ENCODE measurements at regions not wholly inside any gene's neighbourhood (a gene's known extent, or its start where the extent isn't known, plus 50 kb on each side); places are given as distances from the start of the nearest gene placed in this dataset.

DNA sequence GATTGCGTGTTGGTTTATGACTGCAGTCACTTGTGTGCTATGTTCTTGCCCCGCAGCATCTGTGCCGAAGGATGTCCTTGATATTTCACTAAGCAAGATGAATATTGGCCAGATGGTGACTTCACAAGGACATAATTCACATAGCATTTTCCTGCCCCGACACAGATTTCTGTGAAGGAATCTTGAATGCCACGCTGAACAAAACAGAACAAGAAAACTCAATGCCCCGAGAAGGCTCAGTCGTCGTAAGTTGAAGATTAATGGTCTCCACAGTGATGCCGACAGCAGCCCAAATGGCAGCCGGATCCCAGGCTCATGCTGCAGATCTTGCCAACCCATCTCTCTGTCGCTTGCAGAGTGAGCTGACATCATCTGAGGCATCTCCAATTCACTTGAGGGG, 145.9 kb downstream of the CPEB2 start:
- DNase-seq (ENCODE audit: low spot score) = no peak
- TF ChIP-seq, protein P1, sequence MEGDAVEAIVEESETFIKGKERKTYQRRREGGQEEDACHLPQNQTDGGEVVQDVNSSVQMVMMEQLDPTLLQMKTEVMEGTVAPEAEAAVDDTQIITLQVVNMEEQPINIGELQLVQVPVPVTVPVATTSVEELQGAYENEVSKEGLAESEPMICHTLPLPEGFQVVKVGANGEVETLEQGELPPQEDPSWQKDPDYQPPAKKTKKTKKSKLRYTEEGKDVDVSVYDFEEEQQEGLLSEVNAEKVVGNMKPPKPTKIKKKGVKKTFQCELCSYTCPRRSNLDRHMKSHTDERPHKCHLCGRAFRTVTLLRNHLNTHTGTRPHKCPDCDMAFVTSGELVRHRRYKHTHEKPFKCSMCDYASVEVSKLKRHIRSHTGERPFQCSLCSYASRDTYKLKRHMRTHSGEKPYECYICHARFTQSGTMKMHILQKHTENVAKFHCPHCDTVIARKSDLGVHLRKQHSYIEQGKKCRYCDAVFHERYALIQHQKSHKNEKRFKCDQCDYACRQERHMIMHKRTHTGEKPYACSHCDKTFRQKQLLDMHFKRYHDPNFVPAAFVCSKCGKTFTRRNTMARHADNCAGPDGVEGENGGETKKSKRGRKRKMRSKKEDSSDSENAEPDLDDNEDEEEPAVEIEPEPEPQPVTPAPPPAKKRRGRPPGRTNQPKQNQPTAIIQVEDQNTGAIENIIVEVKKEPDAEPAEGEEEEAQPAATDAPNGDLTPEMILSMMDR (IDR thresholded peaks at IDR 0.05) = no peak
- H3K27ac ChIP-seq = peak overlapping the region in 1 of 2 donors; percentile 71
- H3K36me3 ChIP-seq = no peaks in the 10 kb centered on the region
- no peaks in the 10 kb centered on the region for H3K9me3 ChIP-seq
- no peaks in the 10 kb centered on the region for H3K27me3 ChIP-seq (replicated peaks; ENCODE audit: insufficient read depth)
- H3K4me3 ChIP-seq = no peak overlapping the region
- peaks cover 10 to 32% of the 10 kb centered on the region in 2 donors for H3K4me1 ChIP-seq (ENCODE audit: control insufficient read depth in 1 of 2, low read depth in 2 of 2)
- ATAC-seq (ENCODE audit: insufficient number of reproducible peaks, low FRiP score, low read depth) = no peak

DNA sequence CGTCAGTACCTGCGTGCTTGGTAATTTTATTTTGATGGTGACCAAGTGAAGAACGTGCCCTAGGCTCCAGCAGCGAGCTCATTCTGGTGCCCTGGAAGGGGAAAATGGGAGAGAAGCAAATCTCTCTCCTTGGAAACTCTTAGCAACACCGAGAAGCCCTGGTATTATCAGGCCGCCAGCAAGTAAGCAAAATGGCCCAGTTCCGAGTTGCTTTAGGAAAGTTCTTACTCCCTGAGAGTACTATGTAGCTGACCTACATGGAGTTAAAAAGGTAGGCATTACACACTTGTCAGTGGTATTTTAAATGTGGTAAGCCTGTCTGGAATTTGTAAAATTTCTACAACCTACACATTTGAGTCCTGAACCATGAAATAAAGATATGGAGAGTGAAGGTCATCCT, 146.4 kb downstream of the CPEB2 start:
- no peaks in the 10 kb centered on the region for H3K36me3 ChIP-seq
- no peaks in the 10 kb centered on the region for H3K27me3 ChIP-seq (replicated peaks; ENCODE audit: insufficient read depth)
- H3K4me3 ChIP-seq = no peak overlapping the region
- ATAC-seq (ENCODE audit: insufficient number of reproducible peaks, low FRiP score, low read depth) (no peak), DNase-seq (ENCODE audit: low spot score) (no peak)
- H3K27ac ChIP-seq = peak overlapping the region; percentile 67 to 71
- TF ChIP-seq, protein P1 (IDR thresholded peaks at IDR 0.05) = no peak
- H3K9me3 ChIP-seq = no peaks in the 10 kb centered on the region
- peaks cover 10 to 32% of the 10 kb centered on the region in 2 donors for H3K4me1 ChIP-seq (ENCODE audit: control insufficient read depth in 1 of 2, low read depth in 2 of 2)

DNA sequence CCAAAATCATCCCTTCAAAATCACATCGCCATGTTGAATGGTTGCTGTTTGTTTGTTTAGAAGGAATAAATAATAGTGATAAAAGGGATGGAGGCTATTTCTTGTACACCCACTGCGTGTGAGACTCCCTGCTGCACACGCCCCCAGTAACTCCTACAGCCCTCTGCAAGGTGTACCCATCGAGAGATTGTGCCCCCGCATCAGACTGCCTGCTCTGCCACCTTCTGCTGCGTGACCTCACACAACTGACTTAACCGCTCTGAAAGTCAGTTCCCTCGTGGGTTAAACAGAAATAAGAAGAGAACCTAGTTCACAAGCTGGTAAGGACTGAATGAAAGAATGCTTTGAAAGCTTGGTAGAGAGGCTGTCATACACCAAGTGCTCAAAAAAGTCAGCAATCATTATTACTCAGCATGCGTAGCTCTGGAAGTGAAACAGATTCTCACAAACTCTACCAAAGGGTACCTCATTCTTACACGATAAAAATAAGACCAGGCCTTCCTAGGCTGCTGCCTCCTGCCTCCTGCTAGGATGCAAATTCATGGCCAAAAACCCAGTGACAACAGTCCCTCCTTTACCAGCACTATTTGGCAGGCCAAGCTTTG, 147.1 kb downstream of the CPEB2 start:
- Histone ChIP-seq H3K27ac (peak overlapping the region; percentile 67 to 71), H3K4me3 (no peak overlapping the region), H3K4me1 (ENCODE audit: control insufficient read depth in 1 of 2, low read depth in 2 of 2) (peaks cover 10 to 32% of the 10 kb centered on the region in 2 donors), H3K9me3 (no peaks in the 10 kb centered on the region), H3K36me3 (no peaks in the 10 kb centered on the region), H3K27me3 (replicated peaks; ENCODE audit: insufficient read depth) (no peaks in the 10 kb centered on the region)
- no peak for ATAC-seq (ENCODE audit: insufficient number of reproducible peaks, low FRiP score, low read depth)
- TF ChIP-seq, protein P1 (IDR thresholded peaks at IDR 0.05) = no peak
- no peak for DNase-seq (ENCODE audit: low spot score)

DNA sequence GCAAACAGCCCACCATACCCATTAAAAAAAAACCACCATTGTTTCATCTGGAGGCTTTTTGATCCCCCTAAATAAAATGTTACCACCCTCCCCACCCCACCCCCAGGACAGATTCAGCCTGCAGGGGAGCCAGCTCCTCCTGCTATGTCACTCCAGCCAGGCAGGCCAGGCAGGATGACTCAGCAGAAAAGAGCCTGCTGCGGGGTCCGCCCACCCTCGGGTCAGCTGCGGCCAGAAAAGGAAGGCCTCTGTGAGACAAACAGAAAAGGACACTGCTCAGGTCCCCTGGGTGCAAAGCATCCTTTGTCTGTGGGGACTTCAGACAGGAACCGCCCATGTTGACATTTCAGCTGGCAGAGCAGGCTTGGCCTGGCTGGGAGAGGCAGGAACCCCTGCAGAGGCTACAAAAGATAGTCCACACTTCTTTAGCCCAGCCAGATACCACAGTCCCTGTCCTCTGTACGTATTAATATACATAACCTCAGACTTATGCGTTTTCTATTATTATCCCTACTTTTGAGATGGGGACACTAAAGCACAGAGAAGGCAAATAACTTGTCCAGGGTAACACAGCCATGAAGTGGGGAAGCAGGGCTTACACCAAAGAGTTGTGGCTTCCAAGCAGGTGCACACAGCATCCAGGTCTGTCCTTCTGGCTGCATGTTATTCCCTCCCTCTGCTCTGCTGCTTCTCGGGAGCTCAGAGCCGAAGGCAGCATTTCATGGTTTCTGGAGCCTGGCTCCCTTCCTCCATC, 147.7 kb downstream of the CPEB2 start:
- Histone ChIP-seq H3K27me3 (replicated peaks; ENCODE audit: insufficient read depth) (no peaks in the 10 kb centered on the region), H3K4me3 (no peak overlapping the region), H3K4me1 (ENCODE audit: control insufficient read depth in 1 of 2, low read depth in 2 of 2) (peaks cover 10 to 32% of the 10 kb centered on the region in 2 donors), H3K36me3 (no peaks in the 10 kb centered on the region), H3K9me3 (no peaks in the 10 kb centered on the region), H3K27ac (peak overlapping the region; percentile 67 to 71)
- ATAC-seq (ENCODE audit: insufficient number of reproducible peaks, low FRiP score, low read depth) (peak; percentile 65), DNase-seq (ENCODE audit: low spot score) (peak; percentile 39)
- TF ChIP-seq, protein P1 (IDR thresholded peaks at IDR 0.05) = peak; percentile 38

DNA sequence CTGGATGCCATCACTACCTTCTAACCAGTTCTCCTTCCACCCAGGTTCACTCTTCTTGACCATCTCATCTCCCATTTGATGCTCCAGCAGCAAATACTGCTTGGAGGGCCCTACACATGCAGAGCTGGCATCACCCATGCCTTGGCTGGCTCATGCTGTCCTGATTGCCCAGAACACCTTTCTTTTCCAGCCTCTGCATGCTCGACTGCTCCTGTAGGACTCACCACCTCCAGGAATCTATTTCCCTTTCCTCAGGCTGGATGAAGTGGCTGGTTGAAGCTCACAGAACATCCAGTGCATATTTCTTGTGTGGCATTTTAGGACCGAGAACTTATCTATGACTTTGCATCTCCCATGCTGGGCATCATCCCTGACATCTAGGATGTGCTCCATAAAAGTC, 148.3 kb downstream of the CPEB2 start:
- TF ChIP-seq, protein P1 (IDR thresholded peaks at IDR 0.05) = no peak
- H3K27ac ChIP-seq = peak overlapping the region; percentile 67 to 71
- no peak overlapping the region for H3K4me3 ChIP-seq
- H3K36me3 ChIP-seq = no peaks in the 10 kb centered on the region
- H3K4me1 ChIP-seq (ENCODE audit: control insufficient read depth in 1 of 2, low read depth in 2 of 2) = peaks cover 10 to 32% of the 10 kb centered on the region in 2 donors
- H3K27me3 ChIP-seq (replicated peaks; ENCODE audit: insufficient read depth) = no peaks in the 10 kb centered on the region
- H3K9me3 ChIP-seq = no peaks in the 10 kb centered on the region
- DNase-seq (ENCODE audit: low spot score) (no peak), ATAC-seq (ENCODE audit: insufficient number of reproducible peaks, low FRiP score, low read depth) (no peak)
